ENCODE measurements at regions not wholly inside any gene's neighbourhood (a gene's known extent, or its start where the extent isn't known, plus 50 kb on each side); places are given as distances from the start of the nearest gene placed in this dataset.

- H3K4me3 ChIP-seq: no peak overlapping the region
- TF ChIP-seq CTCF (IDR thresholded peaks at IDR 0.05): no peak
- no peak overlapping the region for H3K27ac ChIP-seq
- no peak for DNase-seq (ENCODE audit: low spot score)
Measured at GRCh38 chr5:106412606-106413005, 1258.1 kb downstream of the EFNA5 start.

GRCh38 chr5:106408570-106408969, 1262.2 kb downstream of the EFNA5 start:
- TF ChIP-seq CTCF (IDR thresholded peaks at IDR 0.05): no peak
- H3K27ac ChIP-seq: no peak overlapping the region
- DNase-seq (ENCODE audit: low spot score): no peak
- H3K4me3 ChIP-seq: no peak overlapping the region

DNA sequence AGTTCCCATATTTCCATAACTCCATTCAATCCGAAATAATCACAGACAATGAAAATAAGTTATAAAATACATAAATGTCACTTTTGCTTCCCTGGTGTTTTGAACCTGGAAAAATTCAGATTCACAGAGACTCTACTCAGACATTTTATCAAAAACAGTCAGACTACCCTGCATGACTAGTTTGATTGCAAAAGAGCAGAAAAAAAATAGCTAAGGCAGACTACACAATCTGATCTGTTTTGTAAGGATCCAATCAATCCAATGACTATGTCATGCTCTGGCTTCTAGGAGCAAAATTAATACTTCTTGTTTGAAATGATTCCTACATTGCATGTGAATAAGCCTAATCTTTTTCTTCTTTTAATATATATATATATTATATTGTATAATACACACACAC, 1262.6 kb downstream of the EFNA5 start:
- no peak for DNase-seq (ENCODE audit: low spot score)
- TF ChIP-seq CTCF (IDR thresholded peaks at IDR 0.05): no peak
- H3K27ac ChIP-seq: no peak overlapping the region
- H3K4me3 ChIP-seq: no peak overlapping the region

DNA sequence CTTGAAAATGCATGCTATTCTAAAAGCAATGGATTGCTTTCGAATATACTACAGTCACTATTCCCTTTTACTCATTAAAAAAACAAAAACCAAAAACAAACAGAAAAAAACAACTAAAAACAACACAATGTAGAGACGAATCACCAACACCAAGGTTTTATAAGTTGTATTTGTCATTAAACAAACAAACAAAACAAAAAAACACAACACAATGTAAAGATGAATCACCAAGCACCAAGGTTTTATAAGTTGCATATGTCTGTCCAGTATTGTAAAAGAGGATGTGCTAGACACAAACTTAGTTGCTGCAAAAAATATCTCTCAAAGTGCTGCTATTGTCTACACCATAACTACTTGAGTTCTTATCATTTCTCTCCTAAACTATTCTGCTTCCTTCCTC, 1269.2 kb downstream of the EFNA5 start:
- no peak for TF ChIP-seq CTCF (IDR thresholded peaks at IDR 0.05)

DNA sequence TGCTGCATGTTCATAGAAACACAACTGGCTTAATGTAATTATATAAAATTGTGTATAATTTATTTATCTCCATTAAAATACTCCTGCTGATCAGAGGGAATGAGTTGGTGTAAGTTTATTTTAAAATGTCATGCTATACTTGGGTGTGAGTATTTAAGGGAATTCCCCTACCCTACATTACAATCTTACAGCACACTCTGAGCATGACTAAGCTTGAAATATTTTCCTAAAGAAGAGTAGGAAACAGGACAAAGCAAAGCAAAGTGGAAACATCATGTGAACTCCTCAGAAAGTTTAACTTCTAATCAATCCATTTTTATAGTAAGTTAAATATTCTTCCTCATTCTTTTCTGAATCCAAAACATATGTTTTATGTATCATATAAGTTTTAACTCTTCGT, 1271.3 kb downstream of the EFNA5 start:
- H3K27ac ChIP-seq: no peak overlapping the region
- H3K4me3 ChIP-seq: no peak overlapping the region
- DNase-seq (ENCODE audit: low spot score): no peak
- no peak for TF ChIP-seq CTCF (IDR thresholded peaks at IDR 0.05)

More for the DNA sequence above, 1269.2 kb downstream of the EFNA5 start:
- H3K4me3 ChIP-seq: no peak overlapping the region
- no peak overlapping the region for H3K27ac ChIP-seq
- DNase-seq (ENCODE audit: low spot score): no peak

GRCh38 chr5:106397700-106398099, 1273.0 kb downstream of the EFNA5 start:
- Histone ChIP-seq H3K4me3 (no peak overlapping the region), H3K27ac (no peak overlapping the region)
- no peak for TF ChIP-seq CTCF (IDR thresholded peaks at IDR 0.05)
- DNase-seq (ENCODE audit: low spot score): no peak

GRCh38 chr5:106393276-106393675, 1277.5 kb downstream of the EFNA5 start:
- no peak for DNase-seq (ENCODE audit: low spot score)
- Histone ChIP-seq H3K4me3 (no peak overlapping the region), H3K27ac (no peak overlapping the region)
- TF ChIP-seq CTCF (IDR thresholded peaks at IDR 0.05): no peak
